Loucy (cell line): ENCODE measurements at regions not wholly inside any gene's neighbourhood (a gene's known extent, or its start where the extent isn't known, plus 50 kb on each side); places are given as distances from the start of the nearest gene placed in this dataset.

Experiments used
- H2AFZ ChIP-seq: fragments of 200-600 bp; sonication (generic); 2 replicates; pipeline ENCODE4 v1.6.0; 2016; ENCODE audit warnings: antibody characterized with exemption, mild to moderate bottlenecking, low read length, moderate library complexity
- H3F3A ChIP-seq: fragments of 200-600 bp; 2 replicates; pipeline ENCODE4 v1.6.0; 2016; ENCODE audit warnings: antibody characterized with exemption, low read depth, mild to moderate bottlenecking
- H3K27me3 ChIP-seq: fragments of 200-600 bp; sonication (generic); 2 replicates; pipeline ENCODE4 v1.6.1; 2014; ENCODE audit warnings: low read length, mild to moderate bottlenecking; ENCODE audit not compliant: insufficient read depth, poor library complexity, severe bottlenecking
- H3K36me3 ChIP-seq: fragments of 200-600 bp; sonication (generic); 2 replicates; pipeline ENCODE4 v1.6.1; 2016; ENCODE audit warnings: low read length; ENCODE audit not compliant: insufficient read depth
- H3K4me1 ChIP-seq: fragments of 200-600 bp; sonication (generic); 2 replicates; pipeline ENCODE4 v1.5.1; 2014; ENCODE audit warnings: low read length, mild to moderate bottlenecking; ENCODE audit not compliant: insufficient read depth, poor library complexity, severe bottlenecking
- H3K4me2 ChIP-seq: fragments of 200-600 bp; sonication (generic); 2 replicates; pipeline ENCODE4 v1.6.0; 2014; ENCODE audit warnings: antibody characterized with exemption, low read length, low read depth, mild to moderate bottlenecking; ENCODE audit not compliant: poor library complexity, severe bottlenecking
- H3K4me3 ChIP-seq: fragments of 200-600 bp; sonication (generic); 2 replicates; pipeline ENCODE4 v1.5.1; 2014; ENCODE audit warnings: low read length, mild to moderate bottlenecking, mixed read lengths; ENCODE audit not compliant: poor library complexity, severe bottlenecking
- H3K79me2 ChIP-seq: fragments of 200-600 bp; sonication (generic); 2 replicates; pipeline ENCODE4 v1.6.1; 2014; ENCODE audit warnings: low read length; ENCODE audit not compliant: insufficient read depth
- H3K9ac ChIP-seq: fragments of 200-600 bp; sonication (generic); 2 replicates; pipeline ENCODE4 v1.6.0; 2014; ENCODE audit warnings: mild to moderate bottlenecking, low read depth, low read length, moderate library complexity; ENCODE audit not compliant: poor library complexity, severe bottlenecking
- H3K9me2 ChIP-seq: fragments of 200-600 bp; sonication (generic); replicated peaks from 2 replicates; pipeline ENCODE4 v1.6.1; 2016; ENCODE audit warnings: low read depth, low read length, mixed read lengths
- H3K9me3 ChIP-seq: fragments of 200-600 bp; sonication (generic); 2 replicates; pipeline ENCODE4 v1.6.1; 2014; ENCODE audit warnings: mild to moderate bottlenecking, antibody characterized with exemption, low read length, low read depth; ENCODE audit not compliant: insufficient read depth
- H4K20me1 ChIP-seq: fragments of 200-600 bp; sonication (generic); 2 replicates; pipeline ENCODE4 v1.6.0; 2014; ENCODE audit warnings: antibody characterized with exemption, low read length, mild to moderate bottlenecking; ENCODE audit not compliant: insufficient read depth, poor library complexity, severe bottlenecking
- EZH2phosphoT487 ChIP-seq: fragments of 200-600 bp; IDR thresholded peaks from 2 replicates; pipeline ENCODE4 v1.6.1; 2018; ENCODE audit warnings: antibody characterized with exemption, mild to moderate bottlenecking, moderate library complexity, borderline replicate concordance
- TF ChIP-seq, protein P1 (sequence below): fragments of 200-600 bp; sonication (generic); conservative IDR thresholded peaks from 2 replicates; pipeline ENCODE4 v1.5.1; 2014; ENCODE audit warnings: mild to moderate bottlenecking, antibody characterized with exemption, low read length

DNA sequence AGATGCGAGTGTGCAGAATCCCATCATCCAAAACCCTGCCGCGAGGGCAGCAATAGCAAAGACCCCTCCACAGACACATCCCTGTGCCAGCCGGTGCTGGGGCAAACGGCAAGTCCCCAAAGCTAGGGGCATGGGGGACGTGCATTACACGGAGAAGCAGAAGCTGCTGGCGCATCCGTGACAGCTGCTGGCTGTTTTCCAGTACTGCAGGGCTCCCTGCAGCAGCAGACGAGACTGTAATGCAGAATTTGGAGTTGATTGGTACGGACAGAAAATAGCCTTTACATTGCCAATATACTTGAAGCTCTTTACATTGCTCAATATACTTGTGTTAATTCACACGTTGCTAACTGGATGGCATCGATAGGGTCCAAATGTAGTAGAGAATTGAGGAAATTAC, 77.2 kb upstream of the TMTC4 start:
- Histone ChIP-seq H3K4me2 (no peak overlapping the region), H3K9me2 (no peaks in the 10 kb centered on the region), H3K79me2 (no peaks in the 10 kb centered on the region), H2AFZ (no peak overlapping the region), H3K9me3 (no peaks in the 10 kb centered on the region), H4K20me1 (no peaks in the 10 kb centered on the region), H3F3A (no peaks in the 10 kb centered on the region), H3K27me3 (no peaks in the 10 kb centered on the region), H3K4me3 (no peak overlapping the region), H3K4me1 (no peaks in the 10 kb centered on the region), H3K36me3 (no peaks in the 10 kb centered on the region), H3K9ac (no peak overlapping the region)
- TF ChIP-seq, protein P1, sequence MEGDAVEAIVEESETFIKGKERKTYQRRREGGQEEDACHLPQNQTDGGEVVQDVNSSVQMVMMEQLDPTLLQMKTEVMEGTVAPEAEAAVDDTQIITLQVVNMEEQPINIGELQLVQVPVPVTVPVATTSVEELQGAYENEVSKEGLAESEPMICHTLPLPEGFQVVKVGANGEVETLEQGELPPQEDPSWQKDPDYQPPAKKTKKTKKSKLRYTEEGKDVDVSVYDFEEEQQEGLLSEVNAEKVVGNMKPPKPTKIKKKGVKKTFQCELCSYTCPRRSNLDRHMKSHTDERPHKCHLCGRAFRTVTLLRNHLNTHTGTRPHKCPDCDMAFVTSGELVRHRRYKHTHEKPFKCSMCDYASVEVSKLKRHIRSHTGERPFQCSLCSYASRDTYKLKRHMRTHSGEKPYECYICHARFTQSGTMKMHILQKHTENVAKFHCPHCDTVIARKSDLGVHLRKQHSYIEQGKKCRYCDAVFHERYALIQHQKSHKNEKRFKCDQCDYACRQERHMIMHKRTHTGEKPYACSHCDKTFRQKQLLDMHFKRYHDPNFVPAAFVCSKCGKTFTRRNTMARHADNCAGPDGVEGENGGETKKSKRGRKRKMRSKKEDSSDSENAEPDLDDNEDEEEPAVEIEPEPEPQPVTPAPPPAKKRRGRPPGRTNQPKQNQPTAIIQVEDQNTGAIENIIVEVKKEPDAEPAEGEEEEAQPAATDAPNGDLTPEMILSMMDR, result no peak
- no peak for TF ChIP-seq EZH2phosphoT487

DNA sequence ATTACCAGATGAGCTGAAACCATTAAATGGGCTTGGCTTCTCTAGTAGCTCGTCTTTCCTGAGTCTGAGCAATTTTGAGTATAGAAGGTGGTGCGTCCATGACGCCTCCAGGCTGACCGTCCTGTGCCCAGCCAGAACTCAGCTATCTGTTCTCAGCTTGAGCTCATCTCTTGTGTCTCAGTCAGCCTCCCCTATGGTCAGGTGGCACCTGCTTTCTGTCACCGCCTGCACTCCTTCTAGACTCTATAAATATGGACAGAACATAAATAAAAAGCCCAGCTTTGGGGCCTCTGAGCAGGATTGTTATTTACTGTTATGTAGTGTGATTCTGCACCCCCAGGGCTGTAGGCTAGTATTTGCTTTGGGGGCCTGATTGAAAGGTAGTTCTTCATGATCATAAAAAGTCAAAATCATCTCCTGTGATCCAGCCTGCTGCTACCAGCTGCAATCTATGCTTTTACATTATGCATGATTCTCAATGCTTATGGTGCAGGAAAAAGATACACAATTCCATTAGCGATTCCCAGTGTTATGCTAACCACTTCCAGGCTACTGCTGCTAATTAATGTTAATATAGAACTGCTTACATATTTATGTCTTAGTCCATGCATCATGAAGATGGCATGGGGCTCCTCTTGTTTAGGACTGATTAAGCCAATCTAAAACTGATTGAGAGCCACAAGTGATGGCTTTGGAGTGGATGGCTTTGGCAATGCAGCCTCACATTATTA, 72.5 kb upstream of the TMTC4 start:
- Histone ChIP-seq H3K79me2 (no peaks in the 10 kb centered on the region), H2AFZ (no peak overlapping the region), H3K27me3 (no peaks in the 10 kb centered on the region), H3K4me3 (no peak overlapping the region), H3K4me1 (no peaks in the 10 kb centered on the region), H3K9me2 (no peaks in the 10 kb centered on the region), H3K9ac (no peak overlapping the region), H3K9me3 (no peaks in the 10 kb centered on the region), H4K20me1 (no peaks in the 10 kb centered on the region), H3F3A (no peaks in the 10 kb centered on the region), H3K4me2 (no peak overlapping the region), H3K36me3 (no peaks in the 10 kb centered on the region)
- TF ChIP-seq, protein P1, result no peak
- no peak for TF ChIP-seq EZH2phosphoT487

DNA sequence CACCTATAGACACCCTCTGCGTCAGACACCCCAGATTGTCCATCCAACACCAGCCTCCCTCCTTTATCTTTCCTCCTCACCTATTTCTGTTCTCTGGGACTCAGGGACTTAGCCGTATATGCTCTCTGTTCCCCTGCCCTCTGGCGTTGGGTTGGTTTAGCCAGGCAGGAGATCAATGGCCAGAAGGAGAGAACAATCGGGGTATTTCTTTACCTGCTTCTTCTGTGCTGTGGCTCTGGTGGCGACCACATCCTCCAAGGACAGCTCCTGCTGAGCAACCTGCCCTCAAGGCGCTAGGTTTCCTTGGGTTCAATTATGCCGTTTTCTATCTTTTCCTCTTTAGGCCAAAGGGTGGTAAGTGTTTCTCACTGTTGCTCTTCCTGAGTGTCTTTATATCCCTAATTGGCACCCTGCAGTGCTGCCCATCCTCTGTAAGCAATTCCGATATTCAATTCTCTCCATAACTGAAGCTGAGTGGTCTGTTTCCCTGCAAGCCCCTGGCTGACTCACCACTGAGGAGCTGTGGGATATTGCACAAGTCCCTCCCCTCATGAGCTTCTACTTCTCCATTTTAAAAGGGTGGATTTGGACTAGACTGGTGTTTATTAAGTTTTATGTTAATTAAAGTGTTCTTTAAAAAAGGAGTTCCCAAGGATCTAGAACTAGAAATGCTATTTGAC, 63.7 kb upstream of the TMTC4 start:
- no peaks in the 10 kb centered on the region for H3K79me2 ChIP-seq
- no peaks in the 10 kb centered on the region for H3F3A ChIP-seq
- peaks cover 4% of the 10 kb centered on the region; the same call in 1 of the 2 replicates for H3K9me2 ChIP-seq
- H3K36me3 ChIP-seq, result no peaks in the 10 kb centered on the region
- no peak for TF ChIP-seq EZH2phosphoT487
- TF ChIP-seq, protein P1, result no peak
- H2AFZ ChIP-seq, result no peak overlapping the region
- H3K9ac ChIP-seq, result no peak overlapping the region
- no peaks in the 10 kb centered on the region for H3K27me3 ChIP-seq
- no peaks in the 10 kb centered on the region for H4K20me1 ChIP-seq
- no peaks in the 10 kb centered on the region for H3K4me1 ChIP-seq
- H3K4me2 ChIP-seq, result no peak overlapping the region
- no peak overlapping the region for H3K4me3 ChIP-seq
- H3K9me3 ChIP-seq, result no peaks in the 10 kb centered on the region
